KMS-11 (cell line): ENCODE measurements at regions not wholly inside any gene's neighbourhood (a gene's known extent, or its start where the extent isn't known, plus 50 kb on each side); places are given as distances from the start of the nearest gene placed in this dataset.

Source experiments
- H2AFZ ChIP-seq: fragments of 200-600 bp; sonication (generic); 2 replicates; pipeline ENCODE4 v1.6.1; 2016; ENCODE audit warnings: antibody characterized with exemption, mixed run types, low read depth
- H3K27ac ChIP-seq: fragments of 200-600 bp; sonication (generic); 2 replicates; pipeline ENCODE4 v1.6.1; 2016; ENCODE audit warnings: mild to moderate bottlenecking, mixed run types
- H3K27me3 ChIP-seq: fragments of 200-600 bp; sonication (generic); 2 replicates; pipeline ENCODE4 v1.6.1; 2017; ENCODE audit warnings: mild to moderate bottlenecking, low read depth, mixed run types, moderate library complexity; ENCODE audit not compliant: insufficient read depth
- H3K36me3 ChIP-seq: fragments of 200-600 bp; sonication (generic); 2 replicates; pipeline ENCODE4 v1.6.1; 2017; ENCODE audit warnings: mild to moderate bottlenecking, mixed run types; ENCODE audit not compliant: insufficient read depth
- H3K4me1 ChIP-seq: fragments of 200-600 bp; sonication (generic); 2 replicates; pipeline ENCODE4 v1.6.1; 2016; ENCODE audit warnings: mild to moderate bottlenecking, low read depth, mixed run types; ENCODE audit not compliant: poor library complexity, severe bottlenecking
- H3K4me2 ChIP-seq: fragments of 200-600 bp; sonication (generic); 2 replicates; pipeline ENCODE4 v1.7.0; 2016; ENCODE audit warnings: mild to moderate bottlenecking, mixed run types
- H3K4me3 ChIP-seq: fragments of 200-600 bp; sonication (generic); IDR thresholded peaks from 2 replicates; pipeline ENCODE4 v1.6.1; 2017; ENCODE audit warnings: low read depth, low read length, mixed read lengths; ENCODE audit not compliant: insufficient read depth
- H3K79me2 ChIP-seq: fragments of 200-600 bp; sonication (generic); 2 replicates; pipeline ENCODE4 v1.6.1; 2016; ENCODE audit warnings: low read depth, mixed run types; ENCODE audit not compliant: insufficient read depth
- H3K9ac ChIP-seq: fragments of 200-600 bp; sonication (generic); 2 replicates; pipeline ENCODE4 v1.6.1; 2016; ENCODE audit warnings: mild to moderate bottlenecking, mixed run types
- H4K20me1 ChIP-seq: fragments of 200-600 bp; sonication (generic); 2 replicates; pipeline ENCODE4 v1.6.1; 2016; ENCODE audit warnings: mild to moderate bottlenecking, mixed run types; ENCODE audit not compliant: insufficient read depth
- TF ChIP-seq, protein P1 (sequence below): fragments of 200-600 bp; sonication (generic); conservative IDR thresholded peaks from 2 replicates; pipeline ENCODE4 v1.6.1; 2017; ENCODE audit warnings: low read depth, mild to moderate bottlenecking, antibody characterized with exemption, low read length, moderate library complexity, mixed read lengths

- Histone ChIP-seq H3K9ac (no peak overlapping the region), H3K4me2 (no peak overlapping the region), H3K27ac (no peak overlapping the region), H3K4me1 (no peaks in the 10 kb centered on the region), H3K36me3 (no peaks in the 10 kb centered on the region), H3K79me2 (no peaks in the 10 kb centered on the region), H2AFZ (no peak overlapping the region), H3K27me3 (no peaks in the 10 kb centered on the region), H3K4me3 (no peak overlapping the region), H4K20me1 (no peaks in the 10 kb centered on the region)
- TF ChIP-seq, protein P1, sequence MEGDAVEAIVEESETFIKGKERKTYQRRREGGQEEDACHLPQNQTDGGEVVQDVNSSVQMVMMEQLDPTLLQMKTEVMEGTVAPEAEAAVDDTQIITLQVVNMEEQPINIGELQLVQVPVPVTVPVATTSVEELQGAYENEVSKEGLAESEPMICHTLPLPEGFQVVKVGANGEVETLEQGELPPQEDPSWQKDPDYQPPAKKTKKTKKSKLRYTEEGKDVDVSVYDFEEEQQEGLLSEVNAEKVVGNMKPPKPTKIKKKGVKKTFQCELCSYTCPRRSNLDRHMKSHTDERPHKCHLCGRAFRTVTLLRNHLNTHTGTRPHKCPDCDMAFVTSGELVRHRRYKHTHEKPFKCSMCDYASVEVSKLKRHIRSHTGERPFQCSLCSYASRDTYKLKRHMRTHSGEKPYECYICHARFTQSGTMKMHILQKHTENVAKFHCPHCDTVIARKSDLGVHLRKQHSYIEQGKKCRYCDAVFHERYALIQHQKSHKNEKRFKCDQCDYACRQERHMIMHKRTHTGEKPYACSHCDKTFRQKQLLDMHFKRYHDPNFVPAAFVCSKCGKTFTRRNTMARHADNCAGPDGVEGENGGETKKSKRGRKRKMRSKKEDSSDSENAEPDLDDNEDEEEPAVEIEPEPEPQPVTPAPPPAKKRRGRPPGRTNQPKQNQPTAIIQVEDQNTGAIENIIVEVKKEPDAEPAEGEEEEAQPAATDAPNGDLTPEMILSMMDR, result no peak
Observed at GRCh38 chr3:30187366-30187765, 419.0 kb upstream of the TGFBR2 start.

- H4K20me1 ChIP-seq, result no peaks in the 10 kb centered on the region
- H3K9ac ChIP-seq, result no peak overlapping the region
- no peaks in the 10 kb centered on the region for H3K36me3 ChIP-seq
- no peak overlapping the region for H2AFZ ChIP-seq
- TF ChIP-seq, protein P1, result no peak
- H3K79me2 ChIP-seq, result no peaks in the 10 kb centered on the region
- H3K4me2 ChIP-seq, result no peak overlapping the region
- H3K27me3 ChIP-seq, result no peaks in the 10 kb centered on the region
- no peak overlapping the region for H3K27ac ChIP-seq
- no peak overlapping the region for H3K4me3 ChIP-seq
- H3K4me1 ChIP-seq, result no peaks in the 10 kb centered on the region
Observed at GRCh38 chr3:30188713-30189112, 417.7 kb upstream of the TGFBR2 start.

DNA sequence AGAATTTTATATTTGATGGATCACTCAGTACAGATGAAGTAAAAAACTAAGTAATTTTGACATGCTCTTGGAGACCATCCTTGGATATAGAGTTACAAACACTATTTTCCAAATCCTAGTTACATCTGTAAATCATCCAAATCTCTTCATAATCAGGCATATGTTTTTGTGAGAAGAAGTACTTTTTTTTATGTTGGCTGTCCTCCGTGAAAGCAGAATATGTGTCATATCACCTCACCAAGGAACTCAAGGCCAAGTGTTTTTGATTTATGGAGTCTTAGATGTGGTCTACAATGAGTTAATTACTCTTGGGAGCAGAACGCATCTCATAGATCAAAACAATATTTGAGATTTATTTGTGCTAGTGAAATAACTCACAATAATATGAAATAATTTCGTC, 416.5 kb upstream of the TGFBR2 start:
- Histone ChIP-seq H3K27me3 (no peaks in the 10 kb centered on the region), H3K36me3 (no peaks in the 10 kb centered on the region), H3K9ac (no peak overlapping the region), H3K4me2 (no peak overlapping the region), H3K79me2 (no peaks in the 10 kb centered on the region), H4K20me1 (no peaks in the 10 kb centered on the region), H2AFZ (no peak overlapping the region), H3K27ac (no peak overlapping the region), H3K4me1 (no peaks in the 10 kb centered on the region), H3K4me3 (no peak overlapping the region)
- TF ChIP-seq, protein P1, result no peak

GRCh38 chr3:30193625-30194044, 412.8 kb upstream of the TGFBR2 start:
- Histone ChIP-seq H2AFZ (no peak overlapping the region), H3K4me3 (no peak overlapping the region), H3K9ac (no peak overlapping the region), H3K27me3 (no peaks in the 10 kb centered on the region), H3K4me2 (no peak overlapping the region), H3K27ac (no peak overlapping the region), H3K36me3 (no peaks in the 10 kb centered on the region), H4K20me1 (no peaks in the 10 kb centered on the region), H3K4me1 (no peaks in the 10 kb centered on the region), H3K79me2 (no peaks in the 10 kb centered on the region)
- TF ChIP-seq, protein P1, result no peak
